AG20443 (cell line): ENCODE measurements at regions not wholly inside any gene's neighbourhood (a gene's known extent, or its start where the extent isn't known, plus 50 kb on each side); places are given as distances from the start of the nearest gene placed in this dataset.

Experiments used
- DNase-seq: peaks from one replicate; pipeline ENCODE4 v3.0.0; 2012; ENCODE audit warnings: low spot score, mixed read lengths

GRCh38 chr3:182349951-182350517, 443.3 kb upstream of the ATP11B start:
- no peak for DNase-seq

- no peak for DNase-seq
Measured at GRCh38 chr3:182357928-182358327, 435.4 kb upstream of the ATP11B start.

DNA sequence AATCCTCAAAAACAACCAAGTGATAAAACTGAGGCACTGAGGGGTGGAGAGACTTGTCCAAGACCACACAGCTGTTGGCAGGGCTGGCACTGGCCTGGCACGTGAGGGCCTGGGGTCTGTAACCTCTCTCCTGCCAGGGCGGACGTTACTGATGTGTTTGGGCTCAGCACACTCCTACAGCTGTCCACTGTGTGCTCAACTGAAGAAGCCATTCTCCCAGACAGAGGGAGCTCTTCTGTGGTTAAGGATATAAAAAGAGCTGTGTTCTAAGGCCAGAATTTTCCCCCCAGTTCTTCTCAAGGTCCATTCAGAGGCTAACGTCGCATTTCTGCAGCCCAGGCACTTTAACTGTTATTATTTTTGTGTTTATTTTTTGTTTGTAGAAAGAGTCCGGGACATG, 429.0 kb upstream of the ATP11B start:
- DNase-seq = no peak

- DNase-seq = no peak
Measured at GRCh38 chr3:182364723-182365650, 428.3 kb upstream of the ATP11B start.

DNA sequence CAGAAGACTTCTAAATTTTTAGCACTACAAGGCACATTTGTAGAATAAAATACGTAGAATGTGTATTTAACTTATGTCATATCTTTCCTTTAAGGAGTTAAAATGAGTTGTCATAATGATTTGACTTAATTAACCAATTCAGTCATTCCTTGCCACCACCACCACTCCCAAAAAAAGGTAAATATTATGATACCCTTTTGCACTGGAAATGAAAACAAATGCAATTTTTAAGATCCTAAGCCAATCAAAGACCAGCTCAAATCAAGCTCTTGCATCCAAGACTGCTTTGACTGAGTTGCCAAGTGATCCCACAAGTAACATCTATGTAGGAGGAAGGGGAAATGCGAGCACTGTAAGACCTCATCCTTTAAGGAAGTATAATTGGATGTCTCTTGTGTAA, 426.6 kb upstream of the ATP11B start:
- DNase-seq = no peak

DNA sequence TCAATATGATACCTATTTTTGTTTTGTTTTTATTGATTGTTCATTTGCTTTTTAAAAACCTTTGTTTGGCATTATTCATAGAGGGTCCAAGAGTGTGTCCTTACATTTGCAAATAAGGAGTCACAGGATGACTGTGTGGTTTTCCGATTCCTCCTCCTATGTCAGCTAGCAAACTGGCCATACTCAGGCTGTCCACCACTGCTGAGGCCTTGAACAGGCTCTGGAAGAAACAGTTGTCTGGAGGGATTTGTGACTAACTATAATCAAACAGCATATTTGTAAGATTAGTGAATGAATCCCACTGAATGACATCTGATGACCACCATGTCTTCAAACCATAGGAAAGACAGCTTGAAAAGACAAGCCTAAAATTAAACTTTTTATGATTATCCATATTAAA, 423.4 kb upstream of the ATP11B start:
- DNase-seq = no peak

DNA sequence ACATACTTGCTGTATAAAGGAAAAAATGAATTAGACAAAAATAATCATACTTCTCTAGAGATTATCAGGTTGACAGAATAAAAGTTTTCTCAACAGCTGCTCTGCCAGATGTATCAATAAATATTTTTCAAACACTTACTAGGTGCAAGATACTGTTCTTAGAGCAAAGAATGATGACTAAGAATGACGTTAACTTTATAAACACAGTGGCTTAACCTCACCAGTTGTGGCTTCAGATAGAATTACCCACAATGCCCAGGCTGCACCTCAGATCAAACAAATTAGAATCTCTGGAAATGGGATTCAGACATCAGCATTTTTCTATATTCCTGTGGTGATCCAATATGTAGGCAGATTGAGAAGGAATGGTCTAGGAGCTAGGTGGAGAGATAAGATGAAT, 422.4 kb upstream of the ATP11B start:
- DNase-seq = no peak

DNA sequence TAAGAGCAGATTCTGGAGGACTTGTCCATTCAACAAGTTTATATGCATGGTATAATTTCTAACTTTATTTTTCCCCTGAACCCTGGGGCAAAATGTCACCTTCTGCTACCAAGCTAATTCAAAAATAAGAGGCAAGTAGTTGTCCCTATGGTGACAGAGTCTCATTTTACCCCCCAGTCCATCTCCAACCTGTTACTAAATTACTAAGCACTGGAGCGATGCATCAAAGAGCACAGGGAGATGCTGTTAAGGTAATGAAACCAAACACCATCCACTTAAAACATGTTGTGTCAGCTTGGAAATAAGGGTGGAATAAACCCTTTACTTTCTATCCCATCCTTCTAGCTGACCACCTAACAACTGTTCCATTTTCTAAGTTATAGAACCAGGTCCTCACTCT, 417.4 kb upstream of the ATP11B start:
- DNase-seq = no peak

DNA sequence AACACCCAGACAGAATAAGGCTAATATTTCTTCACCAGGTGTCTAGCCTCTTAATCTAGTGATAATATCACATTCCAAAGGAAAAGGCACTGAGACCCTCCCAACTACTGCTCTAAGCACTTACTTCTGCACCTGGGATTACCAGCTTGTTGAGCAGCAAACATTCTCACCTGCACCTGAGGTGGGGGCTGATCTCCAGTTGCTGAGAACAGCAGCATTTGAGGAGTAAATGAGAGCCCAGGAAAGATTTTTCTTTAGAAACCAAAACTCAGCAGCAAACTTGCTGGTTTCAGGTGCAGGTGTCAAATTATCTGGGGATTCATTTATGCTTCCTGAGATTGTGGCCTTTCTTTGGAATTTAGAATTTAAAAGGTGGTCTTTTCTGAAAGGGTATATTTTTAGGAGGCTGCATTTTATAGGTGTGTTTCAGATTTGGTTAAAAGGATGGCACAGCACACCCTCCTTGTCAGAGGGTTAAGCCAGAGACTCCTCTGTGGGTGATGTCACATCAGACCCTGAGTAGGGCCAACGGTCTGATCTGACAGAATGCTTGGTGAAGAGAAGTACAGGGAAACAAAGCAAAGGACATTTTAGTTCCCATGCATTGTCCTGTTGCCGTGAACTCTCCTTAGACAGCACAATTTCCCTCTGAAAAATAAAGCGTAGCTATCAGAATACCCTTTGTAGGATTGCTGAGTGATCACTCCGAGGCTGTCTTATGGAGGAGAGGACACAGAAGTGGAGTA, 411.0 kb upstream of the ATP11B start:
- no peak for DNase-seq

GRCh38 chr3:182384221-182384620, 409.1 kb upstream of the ATP11B start:
- no peak for DNase-seq

- DNase-seq = no peak
Measured at GRCh38 chr3:182385356-182385755, 407.9 kb upstream of the ATP11B start.

- DNase-seq = no peak
Measured at GRCh38 chr3:182388506-182388905, 404.8 kb upstream of the ATP11B start.

GRCh38 chr3:182389071-182389815, 404.1 kb upstream of the ATP11B start:
- DNase-seq = no peak

DNA sequence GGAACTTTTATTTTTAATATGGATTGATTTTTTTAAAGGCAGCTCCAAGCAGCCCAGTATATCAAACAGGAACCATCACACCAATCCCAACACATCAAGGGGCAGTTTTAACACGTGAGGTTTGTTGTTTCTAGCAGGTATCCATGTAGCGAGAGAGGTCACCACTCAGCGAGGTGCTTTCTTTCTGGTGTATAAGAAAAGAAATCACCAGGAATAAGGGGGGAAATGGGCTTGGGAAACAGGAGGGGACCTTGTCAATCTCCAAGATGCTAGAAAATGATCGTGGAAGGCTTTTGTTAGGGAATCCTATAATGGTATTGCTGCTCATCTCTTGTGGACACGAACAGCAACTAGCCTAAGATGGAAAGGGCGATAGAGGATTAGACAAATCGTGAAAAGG, 402.9 kb upstream of the ATP11B start:
- DNase-seq = no peak

- no peak for DNase-seq
Measured at GRCh38 chr3:182392182-182392937, 400.9 kb upstream of the ATP11B start.

DNA sequence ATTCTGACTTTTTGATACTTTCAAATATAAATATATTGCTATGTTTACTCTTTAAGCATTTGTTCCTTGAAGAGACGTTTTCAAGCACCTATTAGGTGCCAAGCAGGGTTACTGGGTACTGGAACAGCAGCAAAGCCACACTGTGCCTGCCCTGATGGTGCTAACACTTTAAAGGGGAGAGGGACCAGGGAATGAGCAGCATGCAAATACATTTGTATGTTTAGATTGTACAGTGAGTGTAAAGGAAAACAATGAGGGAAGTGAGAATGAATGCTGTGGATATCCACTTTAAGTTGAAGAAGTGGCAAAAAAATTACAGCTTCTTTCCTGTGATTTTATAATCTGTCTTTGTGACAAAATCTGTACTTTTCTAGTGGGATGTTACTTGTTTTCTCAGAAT, 400.2 kb upstream of the ATP11B start:
- DNase-seq = no peak

DNA sequence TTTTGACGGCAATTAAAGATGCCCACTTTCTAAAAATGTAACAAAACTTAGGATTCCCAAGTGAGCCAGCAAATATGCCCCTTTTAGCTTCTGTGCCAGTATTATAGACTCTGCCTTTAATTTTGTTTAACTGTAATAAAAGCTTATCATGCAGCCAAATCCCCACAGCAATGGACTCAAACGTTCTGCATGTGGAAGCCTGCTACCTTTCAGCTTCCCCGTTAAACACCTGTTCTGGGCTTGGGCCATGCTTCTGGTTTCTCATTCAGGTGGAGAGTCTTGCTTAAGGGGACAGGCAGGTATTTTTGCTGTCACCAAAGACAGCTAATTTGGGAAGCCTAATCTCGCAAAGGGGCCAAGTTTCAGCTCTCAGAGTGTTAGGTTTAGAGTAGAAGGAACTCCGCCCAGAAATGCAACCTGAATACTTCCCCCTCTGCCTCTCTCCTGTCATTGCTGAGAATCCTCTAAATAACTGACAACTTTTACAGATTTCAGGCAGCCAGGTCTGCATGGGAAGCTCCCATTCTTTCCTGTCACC, 399.4 kb upstream of the ATP11B start:
- no peak for DNase-seq

DNA sequence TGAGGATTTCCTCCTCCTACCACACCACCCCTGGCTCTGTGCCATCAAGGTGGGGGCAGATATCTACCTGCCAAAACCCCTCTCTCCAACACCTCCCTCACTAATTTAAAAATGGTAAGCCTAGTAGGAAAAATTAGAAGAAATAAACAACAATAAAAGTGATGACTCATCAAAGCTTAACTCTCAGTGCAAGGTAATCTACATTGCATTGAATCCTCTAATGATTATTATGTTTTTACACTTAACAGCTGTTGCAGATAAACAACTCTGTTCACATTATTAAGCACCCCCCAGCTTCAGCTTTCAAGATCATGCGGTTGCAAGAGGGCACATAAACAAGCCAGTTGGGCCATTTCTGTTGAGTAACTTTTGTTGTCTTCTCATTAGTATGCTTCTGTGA, 396.1 kb upstream of the ATP11B start:
- no peak for DNase-seq

DNA sequence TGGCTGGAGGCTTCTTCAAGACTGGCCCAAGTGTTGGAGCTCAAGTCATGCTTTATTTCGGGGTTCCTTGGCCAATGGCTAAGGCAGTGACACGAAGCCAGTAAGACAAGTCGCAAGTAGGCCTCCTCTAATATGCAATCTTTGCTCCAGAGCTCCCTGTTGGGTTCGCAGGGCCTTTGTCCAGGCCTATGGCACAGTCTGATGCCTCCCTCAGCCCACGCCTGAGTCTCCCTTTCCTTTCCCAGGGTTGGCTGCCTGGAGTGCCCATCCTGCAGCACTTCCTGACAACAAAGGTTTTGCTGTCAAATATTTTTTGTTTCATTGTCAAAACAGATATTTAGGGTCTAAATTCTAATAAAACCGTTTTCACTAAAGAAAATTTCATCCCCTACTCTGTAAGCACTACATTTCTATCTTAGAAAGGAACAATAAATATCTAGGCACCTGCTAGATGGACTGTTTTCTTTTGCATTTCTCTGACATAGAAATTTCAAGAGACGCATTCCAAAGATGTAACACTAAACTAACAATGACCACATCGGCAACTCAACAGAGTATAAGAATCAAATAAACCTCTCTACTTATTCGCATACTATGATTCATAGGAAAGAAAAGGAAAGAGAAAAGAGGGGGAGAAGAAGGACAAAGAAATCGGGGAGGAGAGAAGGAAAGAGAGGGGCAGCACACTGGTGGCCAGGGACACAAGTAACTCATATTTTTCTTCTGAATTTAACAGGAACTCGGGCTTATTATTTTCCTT, 393.1 kb upstream of the ATP11B start:
- no peak for DNase-seq

- DNase-seq = no peak
Measured at GRCh38 chr3:182400838-182401237, 392.5 kb upstream of the ATP11B start.

- no peak for DNase-seq
Measured at GRCh38 chr3:182404031-182404430, 389.3 kb upstream of the ATP11B start.
